ENCODE measurements at regions not wholly inside any gene's neighbourhood (a gene's known extent, or its start where the extent isn't known, plus 50 kb on each side); places are given as distances from the start of the nearest gene placed in this dataset.

DNA sequence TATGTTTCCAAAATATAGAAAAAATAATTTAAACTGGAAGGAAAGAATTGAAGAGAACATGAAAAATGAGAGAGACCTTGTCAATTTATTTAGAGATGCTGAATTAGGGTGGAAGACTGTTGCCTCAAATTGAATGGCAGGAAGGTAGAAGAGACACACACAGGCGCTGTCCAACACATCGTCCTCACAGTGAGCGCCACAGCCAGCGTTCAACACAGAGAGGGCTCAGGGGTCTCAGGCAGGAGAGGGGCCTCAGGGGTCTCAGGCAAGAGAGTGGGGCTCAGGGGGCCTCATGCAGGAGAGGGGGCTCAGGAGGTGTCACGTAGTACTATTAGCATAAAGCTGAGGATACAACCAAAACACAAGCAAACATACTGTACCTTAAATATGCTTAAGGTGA is 65.7 kb downstream of the TMEM18 start:
- no peak overlapping the region for H3K27ac ChIP-seq (ENCODE audit: low read depth, low read length)
- H3K27me3 ChIP-seq (ENCODE audit: insufficient read depth, low read length): no peaks in the 10 kb centered on the region
- H3K79me2 ChIP-seq (ENCODE audit: control insufficient read depth, insufficient read depth, low read length, unreplicated experiment): no peaks in the 10 kb centered on the region
- no peak overlapping the region for H2AFZ ChIP-seq (ENCODE audit: low read length, unreplicated experiment)
- H3K4me3 ChIP-seq (ENCODE audit: low read depth, low read length): no peak overlapping the region
- H3K36me3 ChIP-seq (ENCODE audit: insufficient read depth, low read length): no peaks in the 10 kb centered on the region
- no peaks in the 10 kb centered on the region for H3K4me1 ChIP-seq (ENCODE audit: control insufficient read depth, insufficient read depth, low read length, unreplicated experiment)

DNA sequence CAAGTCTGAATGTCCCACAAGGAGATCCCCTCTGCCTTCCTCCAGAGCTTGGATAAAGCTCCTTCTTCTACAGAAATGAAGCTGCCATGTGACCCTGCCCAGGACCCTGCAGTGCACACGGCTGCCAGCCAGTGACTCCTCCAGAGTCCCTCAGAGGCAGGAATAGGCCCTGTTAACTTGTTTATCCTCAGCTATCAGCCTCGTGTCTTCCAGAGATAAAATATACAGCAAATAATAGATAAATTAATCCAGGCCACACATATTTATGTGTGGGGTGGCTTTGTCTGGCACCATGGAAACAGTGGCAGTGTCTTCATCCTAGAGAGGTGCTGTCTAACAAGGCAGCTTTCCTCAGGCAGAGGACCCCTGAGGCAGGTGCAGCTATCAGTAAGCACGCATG is 66.7 kb downstream of the TMEM18 start:
- Histone ChIP-seq H3K79me2 (ENCODE audit: control insufficient read depth, insufficient read depth, low read length, unreplicated experiment) (no peaks in the 10 kb centered on the region), H3K36me3 (ENCODE audit: insufficient read depth, low read length) (no peaks in the 10 kb centered on the region), H3K27me3 (ENCODE audit: insufficient read depth, low read length) (no peaks in the 10 kb centered on the region), H3K27ac (ENCODE audit: low read depth, low read length) (no peak overlapping the region), H3K4me3 (ENCODE audit: low read depth, low read length) (no peak overlapping the region), H2AFZ (ENCODE audit: low read length, unreplicated experiment) (no peak overlapping the region), H3K4me1 (ENCODE audit: control insufficient read depth, insufficient read depth, low read length, unreplicated experiment) (no peaks in the 10 kb centered on the region)

DNA sequence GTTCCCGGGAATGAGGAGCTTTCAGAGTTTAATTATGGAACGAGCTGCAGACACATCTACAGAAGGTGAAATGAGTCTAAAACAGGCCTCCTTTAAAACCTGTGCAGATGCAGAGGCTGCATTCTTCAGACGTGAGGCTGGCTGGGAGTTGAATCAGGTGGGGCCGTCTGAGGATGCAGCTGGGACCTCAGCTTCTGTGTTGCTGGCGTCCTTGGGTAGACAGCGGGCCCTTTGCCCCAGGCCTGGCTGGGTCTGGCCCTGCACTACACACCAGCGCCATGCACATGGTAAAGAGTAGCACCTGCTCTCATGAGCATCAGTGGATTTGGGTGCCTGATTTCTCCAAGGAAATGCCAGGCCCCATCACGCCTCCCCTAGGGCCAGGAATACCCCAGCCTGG is 67.3 kb downstream of the TMEM18 start:
- Histone ChIP-seq H3K4me1 (ENCODE audit: control insufficient read depth, insufficient read depth, low read length, unreplicated experiment) (no peaks in the 10 kb centered on the region), H3K36me3 (ENCODE audit: insufficient read depth, low read length) (no peaks in the 10 kb centered on the region), H2AFZ (ENCODE audit: low read length, unreplicated experiment) (no peak overlapping the region), H3K4me3 (ENCODE audit: low read depth, low read length) (no peak overlapping the region), H3K27me3 (ENCODE audit: insufficient read depth, low read length) (no peaks in the 10 kb centered on the region), H3K27ac (ENCODE audit: low read depth, low read length) (no peak overlapping the region), H3K79me2 (ENCODE audit: control insufficient read depth, insufficient read depth, low read length, unreplicated experiment) (no peaks in the 10 kb centered on the region)

DNA sequence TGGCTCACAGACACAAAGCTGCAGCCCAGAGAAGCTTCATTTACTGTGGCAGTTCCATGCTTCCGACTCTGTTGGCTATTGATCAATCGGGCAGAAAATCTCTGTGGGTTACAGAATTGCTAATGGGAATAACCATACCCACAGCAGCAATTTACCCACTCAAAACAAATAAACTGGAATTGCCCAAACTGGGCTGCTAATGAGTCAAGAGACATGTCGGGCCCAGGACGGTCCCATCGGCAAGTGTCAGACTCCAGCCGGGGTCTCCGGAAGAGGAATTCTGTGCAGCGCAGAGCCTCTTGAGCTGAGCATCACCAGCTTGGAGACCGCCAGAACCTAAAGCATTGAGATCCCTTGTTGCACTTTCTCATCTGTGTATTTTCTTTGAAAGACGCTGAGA is 67.8 kb downstream of the TMEM18 start:
- Histone ChIP-seq H3K4me1 (ENCODE audit: control insufficient read depth, insufficient read depth, low read length, unreplicated experiment) (no peaks in the 10 kb centered on the region), H2AFZ (ENCODE audit: low read length, unreplicated experiment) (no peak overlapping the region), H3K27me3 (ENCODE audit: insufficient read depth, low read length) (no peaks in the 10 kb centered on the region), H3K4me3 (ENCODE audit: low read depth, low read length) (no peak overlapping the region), H3K36me3 (ENCODE audit: insufficient read depth, low read length) (no peaks in the 10 kb centered on the region), H3K27ac (ENCODE audit: low read depth, low read length) (no peak overlapping the region), H3K79me2 (ENCODE audit: control insufficient read depth, insufficient read depth, low read length, unreplicated experiment) (no peaks in the 10 kb centered on the region)

DNA sequence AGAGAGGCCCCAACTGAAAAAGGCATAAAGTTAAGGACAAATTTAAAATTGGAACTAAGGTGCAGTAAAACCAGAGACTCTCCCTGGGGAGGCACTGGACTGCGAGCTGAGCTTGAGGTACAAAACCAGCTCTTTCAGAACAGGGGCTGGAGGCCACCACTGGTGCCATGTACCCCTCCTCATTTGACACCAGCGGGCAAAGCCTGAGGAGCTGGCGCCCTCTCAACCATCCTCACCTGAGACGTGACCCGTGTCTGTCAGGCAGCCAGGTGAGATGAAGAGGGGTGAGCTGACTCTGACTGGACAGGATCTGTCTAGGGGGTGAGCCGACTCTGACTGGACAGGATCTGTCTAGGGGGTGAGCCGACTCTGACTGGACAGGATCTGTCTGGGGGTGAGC is 68.5 kb downstream of the TMEM18 start:
- Histone ChIP-seq H3K4me3 (ENCODE audit: low read depth, low read length) (no peak overlapping the region), H3K27ac (ENCODE audit: low read depth, low read length) (no peak overlapping the region), H3K4me1 (ENCODE audit: control insufficient read depth, insufficient read depth, low read length, unreplicated experiment) (no peaks in the 10 kb centered on the region), H3K36me3 (ENCODE audit: insufficient read depth, low read length) (no peaks in the 10 kb centered on the region), H2AFZ (ENCODE audit: low read length, unreplicated experiment) (no peak overlapping the region), H3K79me2 (ENCODE audit: control insufficient read depth, insufficient read depth, low read length, unreplicated experiment) (no peaks in the 10 kb centered on the region), H3K27me3 (ENCODE audit: insufficient read depth, low read length) (no peaks in the 10 kb centered on the region)

DNA sequence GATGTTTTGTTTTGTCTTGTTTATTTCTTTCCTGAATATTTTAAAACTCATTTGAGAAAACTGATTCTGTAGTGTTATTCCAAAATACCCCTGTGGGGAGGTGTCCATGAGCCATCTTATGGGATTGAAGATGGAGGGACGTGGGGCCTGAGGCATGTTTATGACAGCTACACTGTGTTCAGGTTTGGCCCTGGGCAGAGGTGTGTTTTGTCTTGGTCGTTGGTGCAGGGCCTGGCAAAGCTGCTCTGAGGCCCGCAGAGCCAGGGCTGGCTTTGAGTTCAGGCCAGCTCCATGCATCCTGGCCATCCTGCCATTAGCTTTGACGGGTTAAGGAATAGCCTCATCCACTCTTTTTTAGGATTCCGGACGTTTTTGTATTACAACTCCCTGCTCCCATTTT is 68.9 kb downstream of the TMEM18 start:
- Histone ChIP-seq H3K4me3 (ENCODE audit: low read depth, low read length) (no peak overlapping the region), H3K36me3 (ENCODE audit: insufficient read depth, low read length) (no peaks in the 10 kb centered on the region), H3K4me1 (ENCODE audit: control insufficient read depth, insufficient read depth, low read length, unreplicated experiment) (no peaks in the 10 kb centered on the region), H3K27me3 (ENCODE audit: insufficient read depth, low read length) (no peaks in the 10 kb centered on the region), H2AFZ (ENCODE audit: low read length, unreplicated experiment) (no peak overlapping the region), H3K27ac (ENCODE audit: low read depth, low read length) (no peak overlapping the region), H3K79me2 (ENCODE audit: control insufficient read depth, insufficient read depth, low read length, unreplicated experiment) (no peaks in the 10 kb centered on the region)

DNA sequence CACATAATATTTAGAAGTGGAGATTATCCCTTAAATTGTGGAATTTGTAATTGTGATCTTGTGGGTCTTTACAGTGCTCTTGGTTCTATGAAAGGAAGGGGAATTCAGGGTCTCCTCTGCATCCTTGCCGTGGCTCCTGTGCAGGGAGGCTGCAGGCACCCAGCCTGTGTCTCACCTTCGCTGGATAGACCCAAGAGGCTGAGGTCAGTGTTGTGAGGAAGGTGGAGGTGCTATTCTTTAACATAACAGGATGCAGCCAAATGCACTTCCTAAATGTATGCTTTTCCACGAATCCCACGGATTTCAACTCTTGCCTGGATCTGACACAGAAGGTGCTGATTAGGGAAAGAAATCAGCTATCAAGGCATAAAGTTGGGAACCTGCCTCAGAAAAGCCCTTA is 69.5 kb downstream of the TMEM18 start:
- Histone ChIP-seq H3K27ac (ENCODE audit: low read depth, low read length) (no peak overlapping the region), H3K4me3 (ENCODE audit: low read depth, low read length) (no peak overlapping the region), H3K27me3 (ENCODE audit: insufficient read depth, low read length) (no peaks in the 10 kb centered on the region), H2AFZ (ENCODE audit: low read length, unreplicated experiment) (no peak overlapping the region), H3K79me2 (ENCODE audit: control insufficient read depth, insufficient read depth, low read length, unreplicated experiment) (no peaks in the 10 kb centered on the region), H3K4me1 (ENCODE audit: control insufficient read depth, insufficient read depth, low read length, unreplicated experiment) (no peaks in the 10 kb centered on the region), H3K36me3 (ENCODE audit: insufficient read depth, low read length) (no peaks in the 10 kb centered on the region)

DNA sequence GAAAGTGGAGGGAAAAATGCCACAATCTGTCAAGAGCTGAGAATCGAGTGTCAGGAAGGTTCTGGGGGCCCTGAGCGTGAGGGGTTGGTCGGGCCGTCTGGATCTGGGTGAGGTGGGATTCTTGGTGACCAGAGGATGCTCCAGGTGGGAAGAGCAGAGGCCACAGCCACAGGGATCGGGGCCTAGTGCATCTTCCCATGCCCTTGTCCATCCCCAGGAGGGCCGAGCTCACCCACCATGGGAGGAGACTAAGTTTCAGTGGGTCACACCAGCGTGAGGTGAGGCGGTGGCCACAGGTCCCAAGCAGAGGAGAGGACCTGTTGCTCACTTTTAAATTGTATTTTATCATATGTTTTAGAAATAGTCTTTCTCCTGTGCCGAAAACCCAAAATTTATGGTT is 70.0 kb downstream of the TMEM18 start:
- no peak overlapping the region for H3K27ac ChIP-seq (ENCODE audit: low read depth, low read length)
- no peaks in the 10 kb centered on the region for H3K36me3 ChIP-seq (ENCODE audit: insufficient read depth, low read length)
- no peak overlapping the region for H3K4me3 ChIP-seq (ENCODE audit: low read depth, low read length)
- H2AFZ ChIP-seq (ENCODE audit: low read length, unreplicated experiment): no peak overlapping the region
- H3K79me2 ChIP-seq (ENCODE audit: control insufficient read depth, insufficient read depth, low read length, unreplicated experiment): no peaks in the 10 kb centered on the region
- H3K27me3 ChIP-seq (ENCODE audit: insufficient read depth, low read length): no peaks in the 10 kb centered on the region
- no peaks in the 10 kb centered on the region for H3K4me1 ChIP-seq (ENCODE audit: control insufficient read depth, insufficient read depth, low read length, unreplicated experiment)

DNA sequence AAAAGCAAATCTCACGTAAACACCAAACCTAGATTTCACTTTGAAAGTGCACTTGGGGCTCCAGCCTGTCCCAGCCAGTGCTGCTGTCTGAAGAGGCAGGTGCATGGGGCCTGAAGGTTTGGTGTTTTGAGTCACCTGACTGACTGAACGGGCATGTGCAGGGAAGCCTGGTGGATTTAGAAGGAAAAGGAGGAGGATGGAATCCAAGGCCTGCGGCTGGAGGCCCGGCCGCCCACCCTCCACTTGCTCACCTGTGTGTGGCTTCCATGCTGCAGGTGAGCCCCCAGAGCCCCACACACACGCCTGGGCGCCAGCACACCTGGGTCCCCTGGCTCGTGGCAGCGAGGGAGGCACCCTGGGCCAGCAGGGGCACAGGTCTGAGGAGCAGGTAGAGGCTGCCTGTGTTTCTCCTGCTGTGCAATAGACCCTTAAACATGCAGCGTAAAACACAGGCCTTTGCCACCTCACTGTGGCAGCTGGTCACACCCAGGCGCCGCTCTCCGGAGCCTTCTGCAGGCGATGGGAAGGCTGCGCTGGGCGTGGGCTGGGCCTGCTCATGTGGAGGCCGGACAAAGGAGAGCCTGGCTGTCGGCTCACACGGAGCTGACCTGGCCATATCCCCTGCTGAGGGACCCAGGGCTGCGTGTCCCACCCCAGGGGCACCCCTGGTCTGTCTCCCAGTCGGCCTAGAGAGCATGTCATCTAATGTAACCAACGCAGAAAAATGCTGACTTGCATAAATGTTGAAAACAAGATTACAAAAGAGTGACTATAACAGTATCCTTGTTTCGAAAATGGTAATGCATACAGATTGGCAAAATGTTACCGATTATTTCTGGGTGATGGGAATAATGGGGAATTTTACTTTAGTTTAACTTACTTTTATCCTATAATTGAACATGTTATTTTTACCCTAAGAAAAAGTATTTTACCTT is 71.3 kb downstream of the TMEM18 start:
- Histone ChIP-seq H3K36me3 (ENCODE audit: insufficient read depth, low read length) (no peaks in the 10 kb centered on the region), H3K4me1 (ENCODE audit: control insufficient read depth, insufficient read depth, low read length, unreplicated experiment) (no peaks in the 10 kb centered on the region), H3K27me3 (ENCODE audit: insufficient read depth, low read length) (no peaks in the 10 kb centered on the region), H3K79me2 (ENCODE audit: control insufficient read depth, insufficient read depth, low read length, unreplicated experiment) (no peaks in the 10 kb centered on the region), H2AFZ (ENCODE audit: low read length, unreplicated experiment) (no peak overlapping the region), H3K4me3 (ENCODE audit: low read depth, low read length) (no peak overlapping the region), H3K27ac (ENCODE audit: low read depth, low read length) (no peak overlapping the region)

GRCh38 chr2:604854-605524 is 72.2 kb downstream of the TMEM18 start:
- Histone ChIP-seq H3K27ac (ENCODE audit: low read depth, low read length) (no peak overlapping the region), H3K36me3 (ENCODE audit: insufficient read depth, low read length) (no peaks in the 10 kb centered on the region), H3K4me3 (ENCODE audit: low read depth, low read length) (no peak overlapping the region), H3K27me3 (ENCODE audit: insufficient read depth, low read length) (no peaks in the 10 kb centered on the region), H3K4me1 (ENCODE audit: control insufficient read depth, insufficient read depth, low read length, unreplicated experiment) (no peaks in the 10 kb centered on the region), H2AFZ (ENCODE audit: low read length, unreplicated experiment) (no peak overlapping the region), H3K79me2 (ENCODE audit: control insufficient read depth, insufficient read depth, low read length, unreplicated experiment) (no peaks in the 10 kb centered on the region)

GRCh38 chr2:604385-604784 is 72.8 kb downstream of the TMEM18 start:
- Histone ChIP-seq H2AFZ (ENCODE audit: low read length, unreplicated experiment) (no peak overlapping the region), H3K27ac (ENCODE audit: low read depth, low read length) (no peak overlapping the region), H3K4me1 (ENCODE audit: control insufficient read depth, insufficient read depth, low read length, unreplicated experiment) (no peaks in the 10 kb centered on the region), H3K36me3 (ENCODE audit: insufficient read depth, low read length) (no peaks in the 10 kb centered on the region), H3K27me3 (ENCODE audit: insufficient read depth, low read length) (no peaks in the 10 kb centered on the region), H3K79me2 (ENCODE audit: control insufficient read depth, insufficient read depth, low read length, unreplicated experiment) (no peaks in the 10 kb centered on the region), H3K4me3 (ENCODE audit: low read depth, low read length) (no peak overlapping the region)

All from ACC112 (cell line).